HEK293 (cell line): ENCODE measurements at regions not wholly inside any gene's neighbourhood (a gene's known extent, or its start where the extent isn't known, plus 50 kb on each side); places are given as distances from the start of the nearest gene placed in this dataset.

ENCODE experiments used
- CTCF ChIP-seq: fragments of 450-650 bp; formaldehyde crosslinking; IDR thresholded peaks from 2 replicates; pipeline ENCODE4 v1.5.1; 2016; ENCODE audit warnings: missing biosample characterization, missing genetic modification characterization
- PATZ1 ChIP-seq: fragments of 450-650 bp; formaldehyde crosslinking; IDR thresholded peaks from 2 replicates; pipeline ENCODE4 v1.5.1; 2016; ENCODE audit warnings: missing biosample characterization, missing genetic modification characterization
- PBX3 ChIP-seq: sonication (generic); formaldehyde crosslinking; IDR thresholded peaks from 2 replicates; pipeline ENCODE4 v1.8.1; 2022; ENCODE audit warnings: mild to moderate bottlenecking, moderate library complexity, missing genetic modification reagents
- PRDM10 ChIP-seq: fragments of 450-650 bp; formaldehyde crosslinking; IDR thresholded peaks from 2 replicates; pipeline ENCODE4 v1.5.1; 2016; ENCODE audit warnings: missing biosample characterization, missing genetic modification characterization
- YY1 ChIP-seq: fragments of 450-650 bp; formaldehyde crosslinking; IDR thresholded peaks from 2 replicates; pipeline ENCODE4 v1.5.1; 2018; ENCODE audit warnings: missing biosample characterization, missing genetic modification characterization
- ZBTB20 ChIP-seq: fragments of 450-650 bp; formaldehyde crosslinking; IDR thresholded peaks from 2 replicates; pipeline ENCODE4 v1.5.1; 2016; ENCODE audit warnings: missing biosample characterization, missing genetic modification characterization
- ZNF24 ChIP-seq: fragments of 450-650 bp; formaldehyde crosslinking; IDR thresholded peaks from 2 replicates; pipeline ENCODE4 v1.5.1; 2016; ENCODE audit warnings: missing biosample characterization, missing genetic modification characterization
- ZNF274 ChIP-seq, 2 experiments: fragments of 200-500 bp in 1 of 2; fragments of 450-650 bp in 1 of 2; sonication (Bioruptor generic) in 1 of 2; formaldehyde crosslinking in 1 of 2; IDR thresholded peaks; 2 replicates each; pipeline versions ENCODE4 v1.5.1 to v1.6.1; 2014 to 2016; ENCODE audit warnings: borderline replicate concordance in 1 of 2, inconsistent platforms in 1 of 2, low read length in 1 of 2, missing biosample characterization in 1 of 2, missing genetic modification characterization in 1 of 2
- ZNF433 ChIP-seq: fragments of 450-650 bp; formaldehyde crosslinking; IDR thresholded peaks from 2 replicates; pipeline ENCODE4 v1.5.1; 2016; ENCODE audit warnings: missing biosample characterization, missing genetic modification characterization, low read depth
- ZNF449 ChIP-seq: fragments of 450-650 bp; formaldehyde crosslinking; IDR thresholded peaks from 2 replicates; pipeline ENCODE4 v1.5.1; 2017; ENCODE audit warnings: missing biosample characterization, mild to moderate bottlenecking, missing genetic modification characterization, moderate library complexity
- ZNF660 ChIP-seq: fragments of 450-650 bp; IDR thresholded peaks from 2 replicates; pipeline ENCODE4 v1.5.1; 2018; ENCODE audit warnings: missing biosample characterization, mild to moderate bottlenecking, missing genetic modification characterization
- ZNF792 ChIP-seq: fragments of 450-650 bp; formaldehyde crosslinking; IDR thresholded peaks from 2 replicates; pipeline ENCODE4 v1.5.1; 2016; ENCODE audit warnings: missing biosample characterization, missing genetic modification characterization
- ZSCAN16 ChIP-seq: fragments of 450-650 bp; formaldehyde crosslinking; IDR thresholded peaks from 2 replicates; pipeline ENCODE4 v1.5.1; 2016; ENCODE audit warnings: missing biosample characterization, missing genetic modification characterization
- ZSCAN5A ChIP-seq: fragments of 450-650 bp; formaldehyde crosslinking; IDR thresholded peaks from 2 replicates; pipeline ENCODE4 v1.5.1; 2016; ENCODE audit warnings: missing biosample characterization, missing genetic modification characterization

GRCh38 chr18:65056575-65056974 is 694.2 kb upstream of the CDH7 start:
- TF ChIP-seq ZNF433 (tag by site-specific recombination) (no peak), YY1 (no peak), PATZ1 (tag by site-specific recombination) (no peak), PRDM10 (tag by site-specific recombination) (no peak), PBX3 (CRISPR knock-in tag) (no peak), CTCF (no peak), ZBTB20 (tag by site-specific recombination) (no peak), ZSCAN16 (no peak), ZSCAN5A (no peak), ZNF274 (IDR thresholded peaks at IDR 0.05; ENCODE audit: low read length) (no peak), ZNF274 (tag by site-specific recombination; IDR thresholded peaks at IDR 0.05; ENCODE audit: borderline replicate concordance) (no peak), ZNF792 (tag by site-specific recombination) (no peak), ZNF449 (no peak), ZNF660 (tag by site-specific recombination) (no peak), ZNF24 (tag by site-specific recombination) (no peak)
